SK-N-SH (cell line): ENCODE measurements at regions not wholly inside any gene's neighbourhood (a gene's known extent, or its start where the extent isn't known, plus 50 kb on each side); places are given as distances from the start of the nearest gene placed in this dataset.
"Not testable (repeated sequence)": the region's sequence is repeated elsewhere in the genome, so short reads cannot be mapped to it uniquely, and the experiment has no call there.

Experiments
- CTCF ChIA-PET: fragments of 300-600, 350-600 bp; formaldehyde crosslinking; extraction: SDS; loops from one replicate; lab custom pipeline; 2021; lab: Yijun Ruan, JAX
- POLR2A ChIA-PET: fragments of 350-600 bp; sonication (Branson Sonifier 250); formaldehyde crosslinking; extraction: SDS; loops from one replicate; lab custom pipeline; 2020; ENCODE audit warnings: antibody characterized with exemption, inconsistent platforms; lab: Yijun Ruan, JAX
- DNase-seq: peaks from one replicate; pipeline ENCODE4 v3.0.0; 2012
- H2AFZ ChIP-seq: fragments of 200-600 bp; sonication (generic); 2 replicates; pipeline ENCODE4 v1.8.1; 2016; ENCODE audit warnings: antibody characterized with exemption, mild to moderate bottlenecking, low read depth
- H3F3A ChIP-seq: fragments of 200-600 bp; sonication (generic); replicated peaks from 2 replicates; pipeline ENCODE3; 2016; ENCODE audit warnings: antibody characterized with exemption, mild to moderate bottlenecking; ENCODE audit not compliant: insufficient read depth
- H3K27ac ChIP-seq, 2 experiments: fragments of 200-500 bp in 1 of 2; fragments of 200-600 bp in 1 of 2; sonication (Bioruptor generic) in 1 of 2; sonication (generic), shearing (Covaris generic) in 1 of 2; 2 replicates each; pipeline versions ENCODE4 v1.5.1 to v1.6.1; 2014 to 2016; ENCODE audit warnings: low read depth in 2 of 2, inconsistent platforms in 1 of 2, low read length in 1 of 2, mild to moderate bottlenecking in 1 of 2, mixed read lengths in 1 of 2
- H3K27me3 ChIP-seq: fragments of 200-600 bp; sonication (generic), shearing (Covaris generic); 2 replicates; pipeline ENCODE4 v1.6.1; 2016; ENCODE audit warnings: mixed run types; ENCODE audit not compliant: insufficient read depth
- H3K36me3 ChIP-seq, 2 experiments: fragments of 200-500 bp in 1 of 2; fragments of 200-600 bp in 1 of 2; sonication (Bioruptor generic) in 1 of 2; sonication (generic) in 1 of 2; replicated peaks in 1 of 2; 2 replicates each; pipeline versions ENCODE3 to v1.5.1; 2014 to 2016; ENCODE audit warnings: low read length in 1 of 2, mild to moderate bottlenecking in 1 of 2; ENCODE audit not compliant: insufficient read depth in 2 of 2, control insufficient read depth in 1 of 2
- H3K4me1 ChIP-seq, 2 experiments: fragments of 200-500 bp in 1 of 2; fragments of 200-600 bp in 1 of 2; sonication (Bioruptor generic) in 1 of 2; sonication (generic), shearing (Covaris generic) in 1 of 2; 2 replicates each; pipeline versions ENCODE4 v1.5.1 to v1.6.1; 2014 to 2016; ENCODE audit warnings: low read depth in 1 of 2, low read length in 1 of 2, mixed run types in 1 of 2; ENCODE audit not compliant: insufficient read depth in 2 of 2, control insufficient read depth in 1 of 2
- H3K4me2 ChIP-seq: fragments of 200-600 bp; sonication (generic), shearing (Covaris generic); 2 replicates; pipeline ENCODE4 v1.6.1; 2017; ENCODE audit warnings: mixed run types
- H3K4me3 ChIP-seq, 2 experiments: fragments of 200-500 bp in 1 of 2; fragments of 200-600 bp in 1 of 2; sonication (Bioruptor generic) in 1 of 2; sonication (generic), shearing (Covaris generic) in 1 of 2; 2 replicates each; pipeline versions ENCODE4 v1.5.1 to v1.8.1; 2014 to 2016; ENCODE audit warnings: low read depth in 2 of 2, inconsistent platforms in 1 of 2, low read length in 1 of 2, mild to moderate bottlenecking in 1 of 2, mixed read lengths in 1 of 2, moderate library complexity in 1 of 2
- H3K79me2 ChIP-seq: fragments of 200-600 bp; sonication (generic); 2 replicates; pipeline ENCODE4 v1.8.1; 2017; ENCODE audit warnings: mild to moderate bottlenecking; ENCODE audit not compliant: insufficient read depth
- H3K9ac ChIP-seq: fragments of 200-600 bp; sonication (generic); 2 replicates; pipeline ENCODE4 v1.6.1; 2017; ENCODE audit warnings: mixed run types
- H3K9me2 ChIP-seq: fragments of 200-600 bp; sonication (generic); 2 replicates; pipeline ENCODE4 v1.6.1; 2017; ENCODE audit warnings: mixed run types
- H3K9me3 ChIP-seq: fragments of 200-600 bp; sonication (generic); 2 replicates; pipeline ENCODE4 v1.6.1; 2017; ENCODE audit warnings: mixed run types, mild to moderate bottlenecking, moderate library complexity
- H4K20me1 ChIP-seq: fragments of 200-600 bp; sonication (generic); 2 replicates; pipeline ENCODE4 v1.6.1; 2017; ENCODE audit warnings: mild to moderate bottlenecking, mixed run types; ENCODE audit not compliant: insufficient read depth
- CHD2 ChIP-seq: fragments of 150-350 bp; IDR thresholded peaks from 2 replicates; pipeline ENCODE4 v1.6.1; 2018; ENCODE audit warnings: low read length; ENCODE audit not compliant: partially characterized antibody
- CTCF ChIP-seq: fragments of 200-600 bp; sonication (generic); IDR thresholded peaks from 2 replicates; pipeline ENCODE4 v1.6.1; 2017; ENCODE audit warnings: antibody characterized with exemption, mild to moderate bottlenecking, moderate library complexity
- FOSL2 ChIP-seq: IDR thresholded peaks from 2 replicates; pipeline ENCODE4 v1.4.0; 2012; ENCODE audit warnings: low read depth, mild to moderate bottlenecking, moderate library complexity, borderline replicate concordance
- FOXJ3 ChIP-seq: sonication (generic); formaldehyde crosslinking; IDR thresholded peaks from 2 replicates; pipeline ENCODE4 v1.5.1; 2020; ENCODE audit warnings: mild to moderate bottlenecking, missing genetic modification reagents
- GATA2 ChIP-seq: sonication (generic); formaldehyde crosslinking; IDR thresholded peaks from 2 replicates; pipeline ENCODE4 v1.5.0; 2020; ENCODE audit warnings: mild to moderate bottlenecking, missing genetic modification reagents
- MEF2A ChIP-seq: IDR thresholded peaks from 2 replicates; pipeline ENCODE4 v1.4.0; 2012; ENCODE audit warnings: low read depth, borderline replicate concordance
- NRF1 ChIP-seq: IDR thresholded peaks from 2 replicates; pipeline ENCODE4 v1.6.1; 2012; ENCODE audit warnings: low read depth, mild to moderate bottlenecking, low read length
- POLR2AphosphoS5 ChIP-seq: IDR thresholded peaks from 2 replicates; pipeline ENCODE4 v1.6.1; 2012; ENCODE audit warnings: low read depth, low read length
- REST ChIP-seq: IDR thresholded peaks from 2 replicates; pipeline ENCODE4 v1.6.1; 2012; ENCODE audit warnings: mild to moderate bottlenecking, low read depth, low read length, moderate library complexity
- RFX5 ChIP-seq: IDR thresholded peaks from 2 replicates; pipeline ENCODE4 v1.6.1; 2012; ENCODE audit warnings: mild to moderate bottlenecking, improper control_type of control experiment, low read length
- SIN3A ChIP-seq: IDR thresholded peaks from 2 replicates; pipeline ENCODE4 v1.6.1; 2012; ENCODE audit warnings: low read depth, mild to moderate bottlenecking, low read length, moderate library complexity, borderline replicate concordance
- TEAD4 ChIP-seq: IDR thresholded peaks from 2 replicates; pipeline ENCODE4 v1.4.0; 2012; ENCODE audit warnings: mild to moderate bottlenecking, borderline replicate concordance; ENCODE audit not compliant: insufficient read depth
- USF1 ChIP-seq: IDR thresholded peaks from 2 replicates; pipeline ENCODE4 v1.4.0; 2012; ENCODE audit warnings: low read depth, borderline replicate concordance
- WGBS: methylation state at CpG from one replicate; pipeline ENCODE4 v1.1.6; 2017; ENCODE audit warnings: low lambda C conversion rate; 5-methylcytosine and 5-hydroxymethylcytosine counted together
- TF ChIP-seq, protein P1 (sequence below): IDR thresholded peaks from 2 replicates; pipeline ENCODE4; 2012

- CTCF ChIA-PET, result no interaction called here
- no peak for DNase-seq
- Histone ChIP-seq H3K4me3 (no peak overlapping the region), H4K20me1 (no peaks in the 10 kb centered on the region), H3F3A (no peaks in the 10 kb centered on the region), H3K9me2 (no peaks in the 10 kb centered on the region), H3K27me3 (no peaks in the 10 kb centered on the region), H3K9ac (no peak overlapping the region), H3K4me1 (no peaks in the 10 kb centered on the region), H3K4me2 (no peak overlapping the region), H3K79me2 (no peaks in the 10 kb centered on the region), H3K9me3 (no peaks in the 10 kb centered on the region), H3K27ac (no peak overlapping the region), H2AFZ (no peak overlapping the region), H3K36me3 (no peaks in the 10 kb centered on the region)
- TF ChIP-seq TEAD4 (no peak), POLR2AphosphoS5 (no peak), SIN3A (no peak), FOXJ3 (no peak), NRF1 (no peak), GATA2 (CRISPR knock-in tag) (no peak), CHD2 (no peak), CTCF (no peak), RFX5 (no peak), MEF2A (no peak), REST (no peak), USF1 (no peak), FOSL2 (no peak)
- TF ChIP-seq, protein P1, sequence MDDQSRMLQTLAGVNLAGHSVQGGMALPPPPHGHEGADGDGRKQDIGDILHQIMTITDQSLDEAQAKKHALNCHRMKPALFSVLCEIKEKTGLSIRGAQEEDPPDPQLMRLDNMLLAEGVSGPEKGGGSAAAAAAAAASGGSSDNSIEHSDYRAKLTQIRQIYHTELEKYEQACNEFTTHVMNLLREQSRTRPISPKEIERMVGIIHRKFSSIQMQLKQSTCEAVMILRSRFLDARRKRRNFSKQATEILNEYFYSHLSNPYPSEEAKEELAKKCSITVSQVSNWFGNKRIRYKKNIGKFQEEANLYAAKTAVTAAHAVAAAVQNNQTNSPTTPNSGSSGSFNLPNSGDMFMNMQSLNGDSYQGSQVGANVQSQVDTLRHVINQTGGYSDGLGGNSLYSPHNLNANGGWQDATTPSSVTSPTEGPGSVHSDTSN, result no peak
- POLR2A ChIA-PET, result no interaction called here
Observed at GRCh38 chr11:94245121-94245520, 59.3 kb upstream of the IZUMO1R start.

DNA sequence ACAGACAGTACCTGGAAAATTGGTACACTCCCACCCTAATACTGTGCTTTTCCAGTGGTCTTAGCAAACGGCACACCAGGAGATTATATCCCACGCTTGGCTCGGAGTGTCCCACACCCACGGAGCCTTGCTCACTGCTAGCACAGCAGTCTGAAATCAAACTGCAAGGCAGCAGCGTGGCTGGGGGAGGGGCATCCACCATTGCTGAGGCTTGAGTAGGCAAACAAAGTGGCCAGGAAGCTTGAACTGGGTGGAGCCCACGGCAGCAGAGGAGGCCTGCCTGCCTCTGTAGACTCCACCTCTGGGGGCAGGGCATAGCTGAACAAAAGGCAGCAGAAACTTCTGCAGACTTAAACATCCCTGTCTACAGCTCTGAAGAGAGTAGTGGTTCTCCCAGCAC, 56.1 kb upstream of the IZUMO1R start:
- DNase-seq, H4K20me1 ChIP-seq, H2AFZ ChIP-seq, POLR2A ChIA-PET, H3K4me2 ChIP-seq, H3K4me1 ChIP-seq, H3K9me2 ChIP-seq, H3K4me3 ChIP-seq, H3K79me2 ChIP-seq, H3K36me3 ChIP-seq, H3F3A ChIP-seq, CTCF ChIA-PET, H3K9me3 ChIP-seq, H3K27ac ChIP-seq, H3K27me3 ChIP-seq, H3K9ac ChIP-seq: not testable (repeated sequence)
- 0% methylated on average over 6 of the region's 6 CpGs for WGBS
